HUES64 (cell line): ENCODE measurements at regions not wholly inside any gene's neighbourhood (a gene's known extent, or its start where the extent isn't known, plus 50 kb on each side); places are given as distances from the start of the nearest gene placed in this dataset.
"Not testable (repeated sequence)": the region's sequence is repeated elsewhere in the genome, so short reads cannot be mapped to it uniquely, and the experiment has no call there.

Experiments
- H3K27ac ChIP-seq: 2 replicates; pipeline ENCODE4 v1.7.0; 2013; ENCODE audit warnings: low read depth, low read length, inconsistent platforms
- H3K27me3 ChIP-seq: 2 replicates; pipeline ENCODE4 v1.6.1; 2013; ENCODE audit warnings: mild to moderate bottlenecking, low read length; ENCODE audit not compliant: insufficient read depth
- H3K36me3 ChIP-seq: 2 replicates; pipeline ENCODE4 v1.6.1; 2013; ENCODE audit warnings: mild to moderate bottlenecking, low read length; ENCODE audit not compliant: insufficient read depth
- H3K4me1 ChIP-seq: 2 replicates; pipeline ENCODE4 v1.6.1; 2013; ENCODE audit warnings: mild to moderate bottlenecking, low read length, moderate library complexity; ENCODE audit not compliant: insufficient read depth
- H3K4me3 ChIP-seq: 2 replicates; pipeline ENCODE4 v1.5.1; 2013; ENCODE audit warnings: mild to moderate bottlenecking, low read length, moderate library complexity
- H3K9ac ChIP-seq: 2 replicates; pipeline ENCODE4 v1.6.1; 2013; ENCODE audit warnings: mild to moderate bottlenecking, low read depth, low read length
- H3K9me3 ChIP-seq: 2 replicates; pipeline ENCODE4 v1.6.1; 2013; ENCODE audit warnings: low read depth, low read length; ENCODE audit not compliant: insufficient read depth
- WGBS: fragments of 150-250, 120-280 bp; methylation state at CpG from one replicate; pipeline ENCODE4 v1.1.7; 2013; ENCODE audit warnings: missing lambda C conversion rate; 5-methylcytosine and 5-hydroxymethylcytosine counted together

DNA sequence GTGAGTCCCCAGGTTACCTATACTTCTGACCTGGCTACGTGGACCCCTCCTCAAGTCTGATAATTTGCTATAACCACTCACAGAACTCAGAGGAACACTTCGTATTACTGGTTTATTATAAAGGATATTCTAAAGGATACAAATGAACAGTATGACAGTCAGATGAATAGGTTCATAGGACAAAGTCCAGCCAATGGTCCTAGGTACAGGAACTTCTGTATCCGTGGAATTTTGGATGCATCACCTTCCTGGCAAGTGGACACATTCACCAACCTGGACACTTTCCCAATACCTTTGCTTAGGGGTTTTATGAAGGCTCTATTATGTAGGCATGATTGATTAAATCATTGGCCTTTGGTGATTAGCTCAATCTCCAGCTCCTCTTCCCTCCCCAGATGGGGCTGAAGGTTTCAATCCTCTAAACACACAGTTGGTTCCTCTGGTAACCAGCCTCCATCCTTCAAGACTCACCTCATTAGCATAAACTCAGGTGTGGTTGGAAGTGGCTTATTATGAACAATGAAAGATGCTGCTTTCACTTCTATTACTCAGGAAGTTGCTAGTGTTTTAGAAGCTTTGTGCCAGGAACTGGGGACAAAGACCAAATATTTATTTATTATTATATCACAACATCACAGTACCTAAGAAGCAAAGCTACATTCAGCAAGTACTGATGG, 149.6 kb upstream of the ELL2 start:
- Histone ChIP-seq H3K9ac (no peak overlapping the region), H3K9me3 (no peaks in the 10 kb centered on the region), H3K4me3 (no peak overlapping the region), H3K27me3 (no peaks in the 10 kb centered on the region), H3K4me1 (no peaks in the 10 kb centered on the region), H3K36me3 (no peaks in the 10 kb centered on the region), H3K27ac (no peak overlapping the region)
- whole genome bisulfite sequencing, result 100% methylated on average over 2 of the region's 3 CpGs

DNA sequence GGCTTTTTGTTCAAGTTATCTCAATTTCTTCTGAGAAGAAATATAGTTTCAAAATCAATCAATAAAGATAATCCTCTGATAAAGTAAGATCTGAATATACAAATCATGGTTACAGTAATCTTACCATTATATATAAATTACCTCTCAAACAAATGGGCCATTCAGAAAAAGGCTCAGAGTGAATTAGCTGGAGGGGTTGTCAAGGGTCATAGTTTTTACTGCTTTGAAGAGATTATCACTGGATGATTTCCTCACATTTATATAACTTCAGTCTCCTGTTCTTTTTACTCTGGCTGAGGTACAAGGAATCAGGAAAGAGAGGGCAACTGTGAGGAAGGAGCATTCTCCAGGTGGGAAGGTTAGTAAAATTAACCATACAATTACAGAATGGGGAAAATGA, 148.6 kb upstream of the ELL2 start:
- H3K36me3 ChIP-seq, result no peaks in the 10 kb centered on the region
- H3K27me3 ChIP-seq, result no peaks in the 10 kb centered on the region
- no peak overlapping the region for H3K4me3 ChIP-seq
- H3K9me3 ChIP-seq, result no peaks in the 10 kb centered on the region
- H3K4me1 ChIP-seq, result no peaks in the 10 kb centered on the region
- H3K27ac ChIP-seq, result no peak overlapping the region
- no peak overlapping the region for H3K9ac ChIP-seq

DNA sequence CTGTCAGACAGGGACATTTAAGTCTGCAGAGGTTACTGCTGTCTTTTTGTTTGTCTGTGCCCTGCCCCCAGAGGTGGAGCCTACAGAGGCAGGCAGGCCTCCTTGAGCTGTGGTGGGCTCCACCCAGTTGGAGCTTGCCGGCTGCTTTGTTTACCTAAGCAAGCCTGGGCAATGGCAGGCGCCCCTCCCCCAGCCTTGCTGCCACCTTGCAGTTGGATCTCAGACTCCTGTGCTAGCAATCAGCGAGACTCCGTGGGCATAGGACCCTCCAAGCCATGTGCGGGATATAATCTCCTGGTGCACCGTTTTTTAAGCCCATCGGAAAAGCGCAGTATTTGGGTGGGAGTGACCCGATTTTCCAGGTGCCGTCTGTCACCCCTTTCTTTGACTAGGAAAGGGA, 147.0 kb upstream of the ELL2 start:
- not testable (repeated sequence) for H3K4me1 ChIP-seq, H3K36me3 ChIP-seq, H3K27me3 ChIP-seq, H3K9me3 ChIP-seq, H3K27ac ChIP-seq
- WGBS, result 73% methylated on average over 8 of the region's 10 CpGs
- 0 out of 2 replicates have a peak overlapping the region, but pooled peaks have one; percentile 60 for H3K9ac ChIP-seq
- H3K4me3 ChIP-seq, result peak overlapping the region; percentile 43; the same call in 1 of the 2 replicates

GRCh38 chr5:96103829-96104228, 142.2 kb upstream of the ELL2 start:
- not testable (repeated sequence) for H3K9me3 ChIP-seq, H3K27ac ChIP-seq, H3K4me1 ChIP-seq, H3K4me3 ChIP-seq, H3K27me3 ChIP-seq, H3K36me3 ChIP-seq, H3K9ac ChIP-seq
- 100% methylated on average over 4 of the region's 4 CpGs for WGBS

DNA sequence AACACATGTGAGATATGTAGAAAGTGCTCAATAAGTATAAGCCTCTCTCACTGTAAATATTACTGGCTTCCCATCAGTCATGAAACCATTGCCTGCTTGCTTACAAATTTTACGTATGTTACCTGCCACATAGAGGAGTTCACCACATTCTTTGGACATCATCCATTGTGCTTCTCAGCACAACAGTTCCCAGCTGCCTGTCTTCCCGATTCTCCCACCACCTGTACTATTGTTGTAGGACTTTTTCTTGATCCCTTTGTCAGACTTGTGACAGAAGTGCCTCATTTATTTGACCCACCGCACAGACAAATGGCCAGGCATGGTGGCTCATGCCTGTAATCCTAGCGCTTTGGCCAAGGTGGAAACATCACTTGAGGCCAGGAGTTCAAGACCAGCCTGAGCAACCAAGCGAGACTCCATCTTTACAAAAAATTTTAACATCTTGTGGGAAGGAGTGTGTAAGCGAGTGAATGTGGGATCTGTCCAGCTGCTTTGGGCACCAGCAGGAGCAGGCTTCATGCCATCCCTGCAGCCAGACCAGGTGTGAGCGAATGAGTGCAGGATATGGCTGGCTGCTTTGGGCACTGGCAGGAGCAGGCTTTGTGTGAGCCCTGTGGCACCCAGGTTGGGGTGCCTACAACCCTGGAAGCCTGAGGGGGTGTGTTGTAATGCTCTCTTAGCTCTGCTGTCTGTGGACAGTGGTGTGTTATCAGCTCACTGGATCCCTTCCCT, 139.9 kb upstream of the ELL2 start:
- Histone ChIP-seq H3K27ac (no peak overlapping the region), H3K4me3 (no peak overlapping the region), H3K9ac (no peak overlapping the region), H3K9me3 (no peaks in the 10 kb centered on the region), H3K27me3 (no peaks in the 10 kb centered on the region), H3K36me3 (no peaks in the 10 kb centered on the region), H3K4me1 (peaks cover 3% of the 10 kb centered on the region)
- WGBS, result 97% methylated on average over 7 of the region's 7 CpGs

DNA sequence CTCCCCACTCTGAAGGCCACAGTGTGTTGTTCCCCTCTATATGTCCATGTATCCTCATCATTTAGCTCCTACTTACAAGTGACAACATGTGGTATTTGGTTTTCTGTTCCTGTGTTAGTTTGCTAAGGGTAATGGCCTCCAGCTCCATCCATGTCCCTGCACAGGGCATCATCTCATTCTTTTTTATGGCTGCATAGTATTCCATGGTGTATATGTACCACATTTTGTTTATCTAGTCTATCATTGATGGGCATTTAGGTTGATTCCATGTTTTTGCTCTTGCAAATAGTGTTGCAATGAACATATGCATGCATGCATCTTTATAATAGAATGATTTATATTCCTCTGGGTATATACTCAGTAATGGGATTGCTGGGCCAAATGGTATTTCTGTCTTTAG, 135.8 kb upstream of the ELL2 start:
- H3K27me3 ChIP-seq, H3K27ac ChIP-seq, H3K4me3 ChIP-seq, H3K9me3 ChIP-seq, H3K36me3 ChIP-seq, H3K9ac ChIP-seq: not testable (repeated sequence)
- peaks cover 15% of the 10 kb centered on the region for H3K4me1 ChIP-seq

GRCh38 chr5:96096724-96097123, 135.1 kb upstream of the ELL2 start:
- Histone ChIP-seq H3K27me3 (no peaks in the 10 kb centered on the region), H3K36me3 (no peaks in the 10 kb centered on the region)
- WGBS, result 84% methylated on average over 2 of the region's 2 CpGs

DNA sequence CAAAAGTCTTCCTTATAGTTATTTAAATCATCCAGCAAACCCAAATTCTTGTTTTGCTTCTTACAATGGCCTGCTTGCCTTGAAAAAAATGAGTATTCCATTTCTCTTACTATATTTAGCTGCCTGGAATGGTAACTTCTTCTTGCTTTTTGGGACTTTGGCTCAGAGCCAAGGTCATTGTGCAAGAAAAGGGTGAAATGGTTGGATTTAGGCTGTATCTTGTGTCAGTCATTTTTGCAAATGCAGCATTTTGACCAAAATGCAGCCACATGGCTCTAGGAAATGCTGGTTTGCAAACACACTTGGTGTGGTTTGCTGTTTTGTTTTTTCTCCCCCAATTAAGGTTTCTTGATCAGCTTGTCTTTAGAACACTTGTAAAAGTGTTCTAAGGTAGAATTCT, 133.3 kb upstream of the ELL2 start:
- no peaks in the 10 kb centered on the region for H3K36me3 ChIP-seq
- H3K9me3 ChIP-seq, result no peaks in the 10 kb centered on the region
- H3K27ac ChIP-seq, result no peak overlapping the region
- no peaks in the 10 kb centered on the region for H3K27me3 ChIP-seq
- H3K4me3 ChIP-seq, result no peak overlapping the region
- H3K4me1 ChIP-seq, result peaks cover 18% of the 10 kb centered on the region
- H3K9ac ChIP-seq, result no peak overlapping the region

More at GRCh38 chr5:96096724-96097123, 135.1 kb upstream of the ELL2 start:
- Histone ChIP-seq H3K9ac (no peak overlapping the region), H3K27ac (no peak overlapping the region), H3K4me1 (peaks cover 15% of the 10 kb centered on the region), H3K4me3 (no peak overlapping the region), H3K9me3 (no peaks in the 10 kb centered on the region)

- H3K9ac ChIP-seq, result no peak overlapping the region
- H3K36me3 ChIP-seq, result no peaks in the 10 kb centered on the region
- H3K4me3 ChIP-seq, result no peak overlapping the region
- H3K9me3 ChIP-seq, result no peaks in the 10 kb centered on the region
- H3K27ac ChIP-seq, result no peak overlapping the region
- no peaks in the 10 kb centered on the region for H3K27me3 ChIP-seq
- peaks cover 26% of the 10 kb centered on the region for H3K4me1 ChIP-seq
- 60% methylated on average over 1 of the region's 1 CpG for WGBS
Measured at GRCh38 chr5:96093890-96094381, 132.3 kb upstream of the ELL2 start.

DNA sequence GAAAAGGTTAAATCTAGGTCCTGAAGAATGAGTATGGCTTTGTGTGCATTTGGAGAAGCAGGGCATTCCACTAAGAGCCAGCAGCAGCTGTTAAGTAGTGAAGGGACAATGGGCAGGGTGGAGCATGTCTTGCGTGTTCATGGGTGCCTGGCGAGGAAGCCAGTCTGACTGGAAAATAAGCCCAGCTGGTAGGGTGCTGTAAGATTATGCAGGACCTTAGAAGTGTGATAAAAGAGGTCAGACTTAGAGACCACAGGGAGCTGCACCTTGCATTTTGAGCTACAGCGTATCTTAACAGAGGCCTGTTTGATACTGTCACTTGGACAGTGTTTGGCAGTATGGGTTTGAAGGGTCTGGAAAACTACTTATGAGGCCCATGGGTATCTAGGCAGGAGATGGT, 131.7 kb upstream of the ELL2 start:
- WGBS, result 90% methylated on average over 3 of the region's 3 CpGs
- no peaks in the 10 kb centered on the region for H3K9me3 ChIP-seq
- H3K9ac ChIP-seq, result no peak overlapping the region
- H3K27me3 ChIP-seq, result no peaks in the 10 kb centered on the region
- H3K36me3 ChIP-seq, result no peaks in the 10 kb centered on the region
- no peak overlapping the region for H3K4me3 ChIP-seq
- H3K27ac ChIP-seq, result no peak overlapping the region
- peaks cover 29% of the 10 kb centered on the region for H3K4me1 ChIP-seq

- no peaks in the 10 kb centered on the region for H3K36me3 ChIP-seq
- H3K4me1 ChIP-seq, result peaks cover 39% of the 10 kb centered on the region
- H3K27ac ChIP-seq, result no peak overlapping the region
- no peaks in the 10 kb centered on the region for H3K9me3 ChIP-seq
- H3K9ac ChIP-seq, result no peak overlapping the region
- H3K27me3 ChIP-seq, result no peaks in the 10 kb centered on the region
- no CpG with 5 or more reads among the region's 1 CpG for WGBS
- no peak overlapping the region for H3K4me3 ChIP-seq
Measured at GRCh38 chr5:96091874-96092273, 130.2 kb upstream of the ELL2 start.
